Astrocyte (in vitro differentiated cells and primary cell): ENCODE measurements at regions not wholly inside any gene's neighbourhood (a gene's known extent, or its start where the extent isn't known, plus 50 kb on each side); places are given as distances from the start of the nearest gene placed in this dataset.

ENCODE experiments used
- EZH2 ChIP-seq: IDR thresholded peaks from 2 replicates; pipeline ENCODE4 v1.6.1; 2012; ENCODE audit warnings: mild to moderate bottlenecking, low read length, inconsistent platforms; ENCODE audit not compliant: insufficient read depth
- TF ChIP-seq, protein P1 (sequence below): IDR thresholded peaks from 2 replicates; pipeline ENCODE4 v1.5.1; 2011; ENCODE audit warnings: low read depth, mild to moderate bottlenecking, inconsistent platforms, low read length, moderate library complexity; ENCODE audit not compliant: insufficient read depth

DNA sequence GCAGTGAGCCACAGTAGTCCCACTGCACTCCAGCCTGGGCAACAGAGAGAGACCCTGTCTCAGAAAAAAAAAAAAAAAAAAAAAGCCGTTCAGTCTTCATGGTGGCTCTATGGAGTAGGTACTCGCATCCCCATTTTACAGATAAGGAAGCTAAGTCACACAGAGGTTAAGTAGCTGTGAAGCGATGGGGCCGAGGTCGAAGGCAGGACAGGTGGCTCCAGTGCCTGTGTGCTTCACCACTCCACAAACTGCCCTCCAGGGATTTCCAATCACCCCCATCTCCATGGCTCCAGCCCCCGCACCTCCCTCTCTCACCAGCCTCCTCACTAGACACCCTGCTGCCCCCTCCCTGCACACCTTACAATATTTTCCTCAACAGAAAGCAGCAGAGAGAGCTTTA lies 61.9 kb downstream of the SYF2 start:
- TF ChIP-seq, protein P1, sequence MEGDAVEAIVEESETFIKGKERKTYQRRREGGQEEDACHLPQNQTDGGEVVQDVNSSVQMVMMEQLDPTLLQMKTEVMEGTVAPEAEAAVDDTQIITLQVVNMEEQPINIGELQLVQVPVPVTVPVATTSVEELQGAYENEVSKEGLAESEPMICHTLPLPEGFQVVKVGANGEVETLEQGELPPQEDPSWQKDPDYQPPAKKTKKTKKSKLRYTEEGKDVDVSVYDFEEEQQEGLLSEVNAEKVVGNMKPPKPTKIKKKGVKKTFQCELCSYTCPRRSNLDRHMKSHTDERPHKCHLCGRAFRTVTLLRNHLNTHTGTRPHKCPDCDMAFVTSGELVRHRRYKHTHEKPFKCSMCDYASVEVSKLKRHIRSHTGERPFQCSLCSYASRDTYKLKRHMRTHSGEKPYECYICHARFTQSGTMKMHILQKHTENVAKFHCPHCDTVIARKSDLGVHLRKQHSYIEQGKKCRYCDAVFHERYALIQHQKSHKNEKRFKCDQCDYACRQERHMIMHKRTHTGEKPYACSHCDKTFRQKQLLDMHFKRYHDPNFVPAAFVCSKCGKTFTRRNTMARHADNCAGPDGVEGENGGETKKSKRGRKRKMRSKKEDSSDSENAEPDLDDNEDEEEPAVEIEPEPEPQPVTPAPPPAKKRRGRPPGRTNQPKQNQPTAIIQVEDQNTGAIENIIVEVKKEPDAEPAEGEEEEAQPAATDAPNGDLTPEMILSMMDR: no peak
- TF ChIP-seq EZH2: no peak
